KG1 (cell line): ENCODE measurements at regions not wholly inside any gene's neighbourhood (a gene's known extent, or its start where the extent isn't known, plus 50 kb on each side); places are given as distances from the start of the nearest gene placed in this dataset.
"Not testable (repeated sequence)": the region's sequence is repeated elsewhere in the genome, so short reads cannot be mapped to it uniquely, and the experiment has no call there.

ENCODE experiments used
- DNase-seq: peaks from one replicate; lab custom pipeline; 2025; lab: John Stamatoyannopoulos, UW

GRCh38 chr1:228611707-228612106 lies 123.6 kb upstream of the RHOU start:
- DNase-seq = not testable (repeated sequence)

- not testable (repeated sequence) for DNase-seq
These were observed 113.1 kb upstream of the RHOU start for GRCh38 chr1:228622002-228622716.

GRCh38 chr1:228626481-228626880 lies 108.8 kb upstream of the RHOU start:
- DNase-seq = not testable (repeated sequence)

GRCh38 chr1:228632858-228633257 lies 102.4 kb upstream of the RHOU start:
- DNase-seq = not testable (repeated sequence)

- DNase-seq = not testable (repeated sequence)
These were observed 100.0 kb upstream of the RHOU start for GRCh38 chr1:228635304-228635703.

GRCh38 chr1:228637529-228637928 lies 97.8 kb upstream of the RHOU start:
- DNase-seq = not testable (repeated sequence)

GRCh38 chr1:228646717-228647522 lies 88.4 kb upstream of the RHOU start:
- no peak for DNase-seq

- DNase-seq = no peak
These were observed 87.5 kb upstream of the RHOU start for GRCh38 chr1:228647523-228648444.

- no peak for DNase-seq
These were observed 86.5 kb upstream of the RHOU start for GRCh38 chr1:228648647-228649383.

- DNase-seq = no peak
These were observed 85.1 kb upstream of the RHOU start for GRCh38 chr1:228650141-228650540.

GRCh38 chr1:228650946-228651345 lies 84.3 kb upstream of the RHOU start:
- DNase-seq = no peak

- DNase-seq = no peak
These were observed 83.2 kb upstream of the RHOU start for GRCh38 chr1:228652116-228652515.

GRCh38 chr1:228653057-228653456 lies 82.2 kb upstream of the RHOU start:
- DNase-seq = not testable (repeated sequence)

GRCh38 chr1:228653748-228654147 lies 81.5 kb upstream of the RHOU start:
- DNase-seq = no peak

GRCh38 chr1:228655796-228656394 lies 79.4 kb upstream of the RHOU start:
- no peak for DNase-seq

GRCh38 chr1:228662007-228662689 lies 73.1 kb upstream of the RHOU start:
- DNase-seq = not testable (repeated sequence)

- DNase-seq = peak; percentile 60
These were observed 70.8 kb upstream of the RHOU start for GRCh38 chr1:228664399-228664914.

GRCh38 chr1:228666686-228667623 lies 68.3 kb upstream of the RHOU start:
- no peak for DNase-seq
